GM12878 (cell line): ENCODE measurements at regions not wholly inside any gene's neighbourhood (a gene's known extent, or its start where the extent isn't known, plus 50 kb on each side); places are given as distances from the start of the nearest gene placed in this dataset.

Experiments used
- CBFB ChIP-seq: IDR thresholded peaks from 2 replicates; pipeline ENCODE4 v1.6.1; 2016; ENCODE audit warnings: antibody characterized with exemption, low read depth
- CREB1 ChIP-seq: IDR thresholded peaks from 2 replicates; pipeline ENCODE4 v1.6.1; 2012; ENCODE audit warnings: low read depth, mild to moderate bottlenecking, inconsistent platforms
- EZH2 ChIP-seq: IDR thresholded peaks from 2 replicates; pipeline ENCODE4 v1.6.1; 2012; ENCODE audit warnings: low read depth, mild to moderate bottlenecking, control low read depth, inconsistent platforms, low read length, borderline replicate concordance; ENCODE audit not compliant: control insufficient read depth
- FOXM1 ChIP-seq: IDR thresholded peaks from 2 replicates; pipeline ENCODE4 v1.6.1; 2012; ENCODE audit warnings: low read depth, mild to moderate bottlenecking, inconsistent platforms, low read length, moderate library complexity
- POLR2A ChIP-seq: IDR thresholded peaks from 2 replicates; pipeline ENCODE4 v1.6.1; 2011; ENCODE audit warnings: low read depth, mild to moderate bottlenecking, low read length
- POLR2AphosphoS5 ChIP-seq: IDR thresholded peaks from 2 replicates; pipeline ENCODE4 v1.6.1; 2011; ENCODE audit warnings: mild to moderate bottlenecking, low read length, inconsistent platforms
- RBBP5 ChIP-seq: fragments of 200-600 bp; sonication (generic); conservative IDR thresholded peaks from 2 replicates; pipeline ENCODE4 v1.6.1; 2016
- RELA ChIP-seq: fragments of 450-650 bp; IDR thresholded peaks from 2 replicates; pipeline ENCODE4 v1.8.0; 2014; ENCODE audit warnings: borderline replicate concordance; ENCODE audit not compliant: partially characterized antibody
- ZNF274 ChIP-seq: IDR thresholded peaks from one replicate; pipeline ENCODE4 v1.8.0; 2011; ENCODE audit not compliant: insufficient read length, insufficient read depth
- TF ChIP-seq, protein P1 (sequence below), 3 experiments: IDR thresholded peaks in 2 of 3; conservative IDR thresholded peaks in 1 of 3; 2 replicates each; pipeline ENCODE4 v1.5.1; 2011; ENCODE audit warnings: low read depth in 3 of 3, low read length in 3 of 3, mild to moderate bottlenecking in 3 of 3, control low read depth in 2 of 3, moderate library complexity in 2 of 3, inconsistent platforms in 1 of 3, mixed read lengths in 1 of 3; ENCODE audit not compliant: control insufficient read depth in 2 of 3, insufficient read depth in 1 of 3; ENCODE audit errors: extremely low read depth in 1 of 3
- TF ChIP-seq, protein P2 (sequence below): IDR thresholded peaks from 2 replicates; pipeline ENCODE4 v1.6.1; 2011; ENCODE audit warnings: mild to moderate bottlenecking, low read depth, low read length, moderate library complexity; ENCODE audit not compliant: insufficient replicate concordance

DNA sequence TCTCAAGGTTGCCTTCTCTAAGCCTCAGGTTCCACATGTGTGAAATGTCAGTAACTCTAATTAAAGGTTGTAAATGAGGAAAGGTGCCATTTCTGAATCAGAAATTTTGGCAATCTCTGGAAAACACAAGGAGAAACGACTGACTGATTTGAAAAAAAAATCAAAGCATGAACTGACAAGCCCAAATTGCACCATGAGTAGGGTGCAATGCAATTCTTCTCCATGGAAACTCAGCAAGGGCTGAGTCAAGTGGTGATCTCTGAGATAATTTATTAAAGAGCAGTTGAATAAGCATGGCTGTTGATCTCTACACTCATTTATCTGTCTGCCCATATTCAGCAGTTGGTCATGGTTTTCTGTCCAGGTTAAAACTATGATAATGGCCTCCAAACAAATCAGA is 201.6 kb upstream of the CMC1 start:
- TF ChIP-seq CBFB = no peak
- no peak for TF ChIP-seq RELA
- TF ChIP-seq ZNF274 = no peak
- no peak for TF ChIP-seq FOXM1
- no peak for TF ChIP-seq EZH2
- no peak for TF ChIP-seq CREB1
- TF ChIP-seq, protein P1, sequence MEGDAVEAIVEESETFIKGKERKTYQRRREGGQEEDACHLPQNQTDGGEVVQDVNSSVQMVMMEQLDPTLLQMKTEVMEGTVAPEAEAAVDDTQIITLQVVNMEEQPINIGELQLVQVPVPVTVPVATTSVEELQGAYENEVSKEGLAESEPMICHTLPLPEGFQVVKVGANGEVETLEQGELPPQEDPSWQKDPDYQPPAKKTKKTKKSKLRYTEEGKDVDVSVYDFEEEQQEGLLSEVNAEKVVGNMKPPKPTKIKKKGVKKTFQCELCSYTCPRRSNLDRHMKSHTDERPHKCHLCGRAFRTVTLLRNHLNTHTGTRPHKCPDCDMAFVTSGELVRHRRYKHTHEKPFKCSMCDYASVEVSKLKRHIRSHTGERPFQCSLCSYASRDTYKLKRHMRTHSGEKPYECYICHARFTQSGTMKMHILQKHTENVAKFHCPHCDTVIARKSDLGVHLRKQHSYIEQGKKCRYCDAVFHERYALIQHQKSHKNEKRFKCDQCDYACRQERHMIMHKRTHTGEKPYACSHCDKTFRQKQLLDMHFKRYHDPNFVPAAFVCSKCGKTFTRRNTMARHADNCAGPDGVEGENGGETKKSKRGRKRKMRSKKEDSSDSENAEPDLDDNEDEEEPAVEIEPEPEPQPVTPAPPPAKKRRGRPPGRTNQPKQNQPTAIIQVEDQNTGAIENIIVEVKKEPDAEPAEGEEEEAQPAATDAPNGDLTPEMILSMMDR (IDR thresholded peaks at IDR 0.05 in 2 of 3, conservative IDR thresholded peaks at IDR 0.05 in 1 of 3; ENCODE audit: control insufficient read depth in 2 of 3, extremely low read depth in 1 of 3, insufficient read depth in 1 of 3, low read depth in 3 of 3, low read length in 3 of 3) = no peak
- no peak for TF ChIP-seq POLR2A
- TF ChIP-seq RBBP5 = no peak
- TF ChIP-seq, protein P2, sequence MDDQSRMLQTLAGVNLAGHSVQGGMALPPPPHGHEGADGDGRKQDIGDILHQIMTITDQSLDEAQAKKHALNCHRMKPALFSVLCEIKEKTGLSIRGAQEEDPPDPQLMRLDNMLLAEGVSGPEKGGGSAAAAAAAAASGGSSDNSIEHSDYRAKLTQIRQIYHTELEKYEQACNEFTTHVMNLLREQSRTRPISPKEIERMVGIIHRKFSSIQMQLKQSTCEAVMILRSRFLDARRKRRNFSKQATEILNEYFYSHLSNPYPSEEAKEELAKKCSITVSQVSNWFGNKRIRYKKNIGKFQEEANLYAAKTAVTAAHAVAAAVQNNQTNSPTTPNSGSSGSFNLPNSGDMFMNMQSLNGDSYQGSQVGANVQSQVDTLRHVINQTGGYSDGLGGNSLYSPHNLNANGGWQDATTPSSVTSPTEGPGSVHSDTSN = no peak
- no peak for TF ChIP-seq POLR2AphosphoS5
